ENCODE measurements at regions not wholly inside any gene's neighbourhood (a gene's known extent, or its start where the extent isn't known, plus 50 kb on each side); places are given as distances from the start of the nearest gene placed in this dataset.

DNA sequence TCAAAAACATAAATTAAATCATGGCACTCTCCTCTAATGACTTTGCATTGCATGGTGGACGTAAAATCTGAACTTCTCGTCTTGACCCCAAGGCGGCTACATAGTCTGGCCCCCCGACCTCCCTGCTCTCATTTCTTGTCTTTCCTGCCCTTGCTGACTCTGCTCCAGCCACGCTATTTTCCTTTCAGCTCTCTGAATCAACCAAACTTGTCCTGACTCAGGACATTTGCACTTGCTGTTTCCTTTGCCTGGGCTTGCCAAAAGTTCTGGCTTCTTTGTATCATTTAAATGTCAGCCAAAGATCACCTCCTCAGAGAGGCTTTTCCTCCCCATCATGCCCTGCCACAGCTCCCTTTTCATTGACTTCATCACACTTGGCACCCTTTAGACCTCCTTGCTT lies 107.7 kb upstream of the NFE2L3 start:
- DNase-seq (ENCODE audit: low spot score) (no peak), ATAC-seq (ENCODE audit: low FRiP score) (no peak)
- TF ChIP-seq, protein P1, sequence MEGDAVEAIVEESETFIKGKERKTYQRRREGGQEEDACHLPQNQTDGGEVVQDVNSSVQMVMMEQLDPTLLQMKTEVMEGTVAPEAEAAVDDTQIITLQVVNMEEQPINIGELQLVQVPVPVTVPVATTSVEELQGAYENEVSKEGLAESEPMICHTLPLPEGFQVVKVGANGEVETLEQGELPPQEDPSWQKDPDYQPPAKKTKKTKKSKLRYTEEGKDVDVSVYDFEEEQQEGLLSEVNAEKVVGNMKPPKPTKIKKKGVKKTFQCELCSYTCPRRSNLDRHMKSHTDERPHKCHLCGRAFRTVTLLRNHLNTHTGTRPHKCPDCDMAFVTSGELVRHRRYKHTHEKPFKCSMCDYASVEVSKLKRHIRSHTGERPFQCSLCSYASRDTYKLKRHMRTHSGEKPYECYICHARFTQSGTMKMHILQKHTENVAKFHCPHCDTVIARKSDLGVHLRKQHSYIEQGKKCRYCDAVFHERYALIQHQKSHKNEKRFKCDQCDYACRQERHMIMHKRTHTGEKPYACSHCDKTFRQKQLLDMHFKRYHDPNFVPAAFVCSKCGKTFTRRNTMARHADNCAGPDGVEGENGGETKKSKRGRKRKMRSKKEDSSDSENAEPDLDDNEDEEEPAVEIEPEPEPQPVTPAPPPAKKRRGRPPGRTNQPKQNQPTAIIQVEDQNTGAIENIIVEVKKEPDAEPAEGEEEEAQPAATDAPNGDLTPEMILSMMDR (IDR thresholded peaks at IDR 0.05): no peak

DNA sequence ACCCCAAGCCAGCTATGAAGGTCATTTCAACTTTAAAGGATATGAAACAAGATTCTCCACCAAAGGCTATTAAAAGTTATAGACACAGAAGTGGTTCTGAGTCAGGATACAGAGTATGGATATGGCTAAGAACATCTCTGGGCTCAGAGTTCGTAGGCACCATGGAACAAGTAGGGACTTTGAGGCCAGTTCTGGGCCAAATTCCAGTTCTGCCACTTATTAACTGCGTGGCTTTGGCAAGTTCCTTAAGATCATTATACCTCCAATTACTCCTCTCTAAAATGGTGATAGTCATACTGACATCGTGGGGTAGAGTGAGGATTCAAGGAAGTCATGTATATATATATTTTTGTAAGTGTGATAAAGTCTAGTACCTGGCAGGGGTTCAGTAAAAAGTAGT lies 105.8 kb upstream of the NFE2L3 start:
- TF ChIP-seq, protein P1 (IDR thresholded peaks at IDR 0.05): no peak
- DNase-seq (ENCODE audit: low spot score) (no peak), ATAC-seq (ENCODE audit: low FRiP score) (no peak)

DNA sequence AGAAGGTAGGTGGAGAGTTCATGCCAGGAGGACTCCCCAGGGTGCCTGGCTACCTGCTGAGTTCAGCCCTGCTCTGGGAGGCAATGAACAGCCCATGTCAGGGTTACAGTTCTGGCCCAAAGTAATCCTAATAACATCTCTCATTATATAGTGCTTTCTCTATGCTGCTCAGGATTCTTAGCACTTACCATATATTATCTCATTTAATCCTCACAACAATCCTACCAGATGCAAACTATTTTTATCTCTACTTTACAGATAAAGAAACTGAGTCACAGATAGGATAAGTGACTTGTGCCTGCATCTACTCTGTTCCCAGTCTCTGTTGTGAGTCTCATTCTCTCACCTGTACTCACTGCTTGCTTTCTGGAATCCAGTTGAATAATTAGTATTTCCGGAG lies 105.1 kb upstream of the NFE2L3 start:
- no peak for ATAC-seq (ENCODE audit: low FRiP score)
- DNase-seq (ENCODE audit: low spot score): no peak
- TF ChIP-seq, protein P1 (IDR thresholded peaks at IDR 0.05): no peak

DNA sequence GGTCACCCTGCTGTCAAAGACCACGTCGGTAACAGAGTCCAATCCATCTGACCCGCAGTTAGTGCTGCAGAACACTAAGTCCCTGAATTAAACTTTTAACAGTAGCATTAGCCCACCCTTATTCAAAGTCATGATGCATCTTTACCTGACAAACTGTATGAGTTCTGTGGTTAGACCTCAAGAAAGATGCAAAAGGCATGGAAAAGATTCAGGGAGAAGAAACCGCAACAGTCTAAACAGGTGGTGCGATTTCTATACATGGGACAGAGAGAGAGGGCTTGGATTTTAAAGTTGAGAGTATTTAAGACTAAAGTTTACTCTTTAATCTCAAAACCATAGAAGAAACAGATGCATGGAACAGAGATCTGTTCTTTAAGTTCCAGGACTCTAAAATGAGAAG lies 103.3 kb upstream of the NFE2L3 start:
- no peak for DNase-seq (ENCODE audit: low spot score)
- ATAC-seq (ENCODE audit: low FRiP score): no peak
- TF ChIP-seq, protein P1 (IDR thresholded peaks at IDR 0.05): no peak

DNA sequence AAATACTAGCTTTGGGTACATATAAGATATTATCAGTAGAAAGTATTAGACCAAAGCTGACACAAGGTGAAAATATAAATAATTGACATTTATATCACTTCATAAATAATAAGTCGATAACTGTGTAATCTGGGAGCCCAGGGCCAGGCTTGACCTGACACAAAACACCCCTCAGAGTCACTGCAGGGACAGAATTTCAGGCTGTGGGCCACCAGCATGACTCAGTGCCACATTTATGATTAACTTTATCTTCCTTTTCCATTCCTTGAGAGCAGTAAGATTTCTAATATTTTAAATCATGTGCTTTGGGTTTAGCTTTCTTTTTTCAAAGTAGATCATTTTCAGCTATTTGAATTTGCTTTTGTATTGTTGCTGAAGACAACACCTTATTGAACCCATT lies 102.9 kb upstream of the NFE2L3 start:
- ATAC-seq (ENCODE audit: low FRiP score): no peak
- TF ChIP-seq, protein P1 (IDR thresholded peaks at IDR 0.05): no peak
- no peak for DNase-seq (ENCODE audit: low spot score)

DNA sequence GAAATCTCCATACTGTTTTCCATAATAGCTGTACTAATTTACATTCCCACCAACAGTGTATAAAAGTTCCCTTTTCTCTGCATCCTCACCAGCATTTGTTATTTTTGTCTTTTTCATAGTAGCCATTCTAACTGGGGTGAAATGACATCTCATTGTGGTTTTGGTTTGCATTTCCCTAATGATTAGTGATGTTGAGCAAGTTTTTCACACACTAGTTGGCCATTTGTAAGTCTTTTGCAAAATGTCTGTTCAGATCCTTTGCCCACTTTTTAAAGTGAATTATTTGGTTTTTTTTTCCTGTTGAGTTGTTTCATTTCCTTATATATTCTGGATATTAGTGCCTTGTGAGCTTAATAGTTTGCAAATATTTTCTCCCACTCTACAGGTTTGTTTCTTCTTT lies 101.0 kb upstream of the NFE2L3 start:
- ATAC-seq (ENCODE audit: low FRiP score): no peak
- TF ChIP-seq, protein P1 (IDR thresholded peaks at IDR 0.05): no peak

DNA sequence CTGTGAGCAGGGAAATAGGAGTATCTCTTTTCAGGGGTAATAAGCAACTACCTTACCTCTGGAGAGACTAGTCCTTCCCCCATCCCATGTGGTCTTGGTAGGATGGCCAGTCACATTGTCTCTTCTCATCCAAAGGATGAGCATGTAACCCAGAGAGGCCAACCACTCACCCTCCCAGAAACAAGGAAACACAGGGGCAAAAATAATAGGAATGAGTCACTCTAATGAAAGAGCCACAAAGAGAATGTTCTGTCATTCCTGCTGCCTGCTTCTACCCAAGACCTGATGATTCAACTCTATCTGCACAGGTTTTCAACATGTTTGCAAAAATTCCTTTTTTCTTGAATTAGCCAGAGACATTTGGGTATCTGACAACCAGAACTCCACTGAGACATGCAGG lies 99.3 kb upstream of the NFE2L3 start:
- DNase-seq (ENCODE audit: low spot score) (no peak), ATAC-seq (ENCODE audit: low FRiP score) (no peak)
- TF ChIP-seq, protein P1 (IDR thresholded peaks at IDR 0.05): no peak

More for the DNA sequence above, 101.0 kb upstream of the NFE2L3 start:
- no peak for DNase-seq (ENCODE audit: low spot score)
